ENCODE measurements at regions not wholly inside any gene's neighbourhood (a gene's known extent, or its start where the extent isn't known, plus 50 kb on each side); places are given as distances from the start of the nearest gene placed in this dataset.

DNA sequence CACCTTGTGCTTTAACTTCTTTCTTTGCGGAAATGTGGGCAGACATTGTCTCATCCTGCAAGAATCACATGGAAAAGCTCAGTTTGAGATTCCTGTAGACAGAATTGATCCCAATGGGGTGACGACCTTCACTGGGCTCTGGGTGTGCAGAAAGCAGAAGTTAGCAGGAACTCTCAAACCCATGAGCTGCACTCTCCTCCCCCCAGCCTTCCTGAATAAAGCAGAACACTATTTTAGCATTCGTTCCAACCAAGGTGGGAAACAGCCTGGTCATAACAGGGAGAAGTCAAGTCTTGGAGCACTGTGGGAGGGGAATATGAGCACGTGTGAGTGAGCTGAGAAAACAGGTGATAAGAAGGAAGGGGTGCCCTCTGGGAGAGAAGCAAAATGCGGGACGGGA, 87.4 kb upstream of the FER start:
- Histone ChIP-seq H3K27me3 (ENCODE audit: insufficient read depth) (no peaks in the 10 kb centered on the region), H2AFZ (no peak overlapping the region), H3K4me2 (no peak overlapping the region), H3K4me3 (no peak overlapping the region), H3K9me2 (ENCODE audit: insufficient read depth) (peaks cover 4% of the 10 kb centered on the region; the same call in 1 of the 2 replicates), H3K4me1 (ENCODE audit: insufficient read depth) (no peaks in the 10 kb centered on the region), H3K36me3 (ENCODE audit: insufficient read depth) (no peaks in the 10 kb centered on the region), H3F3A (replicated peaks; ENCODE audit: low read depth) (no peaks in the 10 kb centered on the region), H3K79me2 (replicated peaks; ENCODE audit: insufficient read depth) (no peaks in the 10 kb centered on the region), H3K27ac (ENCODE audit: low read depth) (no peak overlapping the region), H4K20me1 (replicated peaks; ENCODE audit: insufficient read depth) (no peaks in the 10 kb centered on the region)
- ATAC-seq (no peak), DNase-seq (ENCODE audit: low spot score) (no peak)
- no peaks in the 10 kb centered on the region for H3K36me3 Mint-ChIP-seq (ENCODE audit: low read depth)
- no peaks in the 10 kb centered on the region for H3K27me3 Mint-ChIP-seq (ENCODE audit: insufficient read depth, low read depth, poor library complexity)
- H3K4me3 Mint-ChIP-seq: no peak overlapping the region
- peaks cover 3% of the 10 kb centered on the region; the same call in 1 of the 3 replicates for H3K9me3 Mint-ChIP-seq
- no peak overlapping the region for H3K27ac Mint-ChIP-seq
- no peaks in the 10 kb centered on the region; the same call in 2 of the 3 replicates for H3K4me1 Mint-ChIP-seq
- TF ChIP-seq JUNB (IDR thresholded peaks at IDR 0.05; ENCODE audit: unreplicated experiment) (no peak), STAT1 (IDR thresholded peaks at IDR 0.05; ENCODE audit: unreplicated experiment) (no peak), ZNF331 (CRISPR knock-in tag; IDR thresholded peaks at IDR 0.05; ENCODE audit: low read depth) (no peak), EZH2 (IDR thresholded peaks at IDR 0.05; ENCODE audit: low read depth, unreplicated experiment) (no peak), POLR2AphosphoS5 (IDR thresholded peaks at IDR 0.05; ENCODE audit: low read depth) (no peak), CREB1 (CRISPR knock-in tag; IDR thresholded peaks at IDR 0.05; ENCODE audit: low read depth) (no peak), ZNF114 (CRISPR knock-in tag; IDR thresholded peaks at IDR 0.05) (no peak), EZH2phosphoT487 (IDR thresholded peaks at IDR 0.05; ENCODE audit: unreplicated experiment) (no peak), NANOG (IDR thresholded peaks at IDR 0.05; ENCODE audit: borderline replicate concordance) (no peak)
- TF ChIP-seq, protein P1, sequence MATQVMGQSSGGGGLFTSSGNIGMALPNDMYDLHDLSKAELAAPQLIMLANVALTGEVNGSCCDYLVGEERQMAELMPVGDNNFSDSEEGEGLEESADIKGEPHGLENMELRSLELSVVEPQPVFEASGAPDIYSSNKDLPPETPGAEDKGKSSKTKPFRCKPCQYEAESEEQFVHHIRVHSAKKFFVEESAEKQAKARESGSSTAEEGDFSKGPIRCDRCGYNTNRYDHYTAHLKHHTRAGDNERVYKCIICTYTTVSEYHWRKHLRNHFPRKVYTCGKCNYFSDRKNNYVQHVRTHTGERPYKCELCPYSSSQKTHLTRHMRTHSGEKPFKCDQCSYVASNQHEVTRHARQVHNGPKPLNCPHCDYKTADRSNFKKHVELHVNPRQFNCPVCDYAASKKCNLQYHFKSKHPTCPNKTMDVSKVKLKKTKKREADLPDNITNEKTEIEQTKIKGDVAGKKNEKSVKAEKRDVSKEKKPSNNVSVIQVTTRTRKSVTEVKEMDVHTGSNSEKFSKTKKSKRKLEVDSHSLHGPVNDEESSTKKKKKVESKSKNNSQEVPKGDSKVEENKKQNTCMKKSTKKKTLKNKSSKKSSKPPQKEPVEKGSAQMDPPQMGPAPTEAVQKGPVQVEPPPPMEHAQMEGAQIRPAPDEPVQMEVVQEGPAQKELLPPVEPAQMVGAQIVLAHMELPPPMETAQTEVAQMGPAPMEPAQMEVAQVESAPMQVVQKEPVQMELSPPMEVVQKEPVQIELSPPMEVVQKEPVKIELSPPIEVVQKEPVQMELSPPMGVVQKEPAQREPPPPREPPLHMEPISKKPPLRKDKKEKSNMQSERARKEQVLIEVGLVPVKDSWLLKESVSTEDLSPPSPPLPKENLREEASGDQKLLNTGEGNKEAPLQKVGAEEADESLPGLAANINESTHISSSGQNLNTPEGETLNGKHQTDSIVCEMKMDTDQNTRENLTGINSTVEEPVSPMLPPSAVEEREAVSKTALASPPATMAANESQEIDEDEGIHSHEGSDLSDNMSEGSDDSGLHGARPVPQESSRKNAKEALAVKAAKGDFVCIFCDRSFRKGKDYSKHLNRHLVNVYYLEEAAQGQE (IDR thresholded peaks at IDR 0.05; ENCODE audit: unreplicated experiment): no peak
- TF ChIP-seq, protein P2, sequence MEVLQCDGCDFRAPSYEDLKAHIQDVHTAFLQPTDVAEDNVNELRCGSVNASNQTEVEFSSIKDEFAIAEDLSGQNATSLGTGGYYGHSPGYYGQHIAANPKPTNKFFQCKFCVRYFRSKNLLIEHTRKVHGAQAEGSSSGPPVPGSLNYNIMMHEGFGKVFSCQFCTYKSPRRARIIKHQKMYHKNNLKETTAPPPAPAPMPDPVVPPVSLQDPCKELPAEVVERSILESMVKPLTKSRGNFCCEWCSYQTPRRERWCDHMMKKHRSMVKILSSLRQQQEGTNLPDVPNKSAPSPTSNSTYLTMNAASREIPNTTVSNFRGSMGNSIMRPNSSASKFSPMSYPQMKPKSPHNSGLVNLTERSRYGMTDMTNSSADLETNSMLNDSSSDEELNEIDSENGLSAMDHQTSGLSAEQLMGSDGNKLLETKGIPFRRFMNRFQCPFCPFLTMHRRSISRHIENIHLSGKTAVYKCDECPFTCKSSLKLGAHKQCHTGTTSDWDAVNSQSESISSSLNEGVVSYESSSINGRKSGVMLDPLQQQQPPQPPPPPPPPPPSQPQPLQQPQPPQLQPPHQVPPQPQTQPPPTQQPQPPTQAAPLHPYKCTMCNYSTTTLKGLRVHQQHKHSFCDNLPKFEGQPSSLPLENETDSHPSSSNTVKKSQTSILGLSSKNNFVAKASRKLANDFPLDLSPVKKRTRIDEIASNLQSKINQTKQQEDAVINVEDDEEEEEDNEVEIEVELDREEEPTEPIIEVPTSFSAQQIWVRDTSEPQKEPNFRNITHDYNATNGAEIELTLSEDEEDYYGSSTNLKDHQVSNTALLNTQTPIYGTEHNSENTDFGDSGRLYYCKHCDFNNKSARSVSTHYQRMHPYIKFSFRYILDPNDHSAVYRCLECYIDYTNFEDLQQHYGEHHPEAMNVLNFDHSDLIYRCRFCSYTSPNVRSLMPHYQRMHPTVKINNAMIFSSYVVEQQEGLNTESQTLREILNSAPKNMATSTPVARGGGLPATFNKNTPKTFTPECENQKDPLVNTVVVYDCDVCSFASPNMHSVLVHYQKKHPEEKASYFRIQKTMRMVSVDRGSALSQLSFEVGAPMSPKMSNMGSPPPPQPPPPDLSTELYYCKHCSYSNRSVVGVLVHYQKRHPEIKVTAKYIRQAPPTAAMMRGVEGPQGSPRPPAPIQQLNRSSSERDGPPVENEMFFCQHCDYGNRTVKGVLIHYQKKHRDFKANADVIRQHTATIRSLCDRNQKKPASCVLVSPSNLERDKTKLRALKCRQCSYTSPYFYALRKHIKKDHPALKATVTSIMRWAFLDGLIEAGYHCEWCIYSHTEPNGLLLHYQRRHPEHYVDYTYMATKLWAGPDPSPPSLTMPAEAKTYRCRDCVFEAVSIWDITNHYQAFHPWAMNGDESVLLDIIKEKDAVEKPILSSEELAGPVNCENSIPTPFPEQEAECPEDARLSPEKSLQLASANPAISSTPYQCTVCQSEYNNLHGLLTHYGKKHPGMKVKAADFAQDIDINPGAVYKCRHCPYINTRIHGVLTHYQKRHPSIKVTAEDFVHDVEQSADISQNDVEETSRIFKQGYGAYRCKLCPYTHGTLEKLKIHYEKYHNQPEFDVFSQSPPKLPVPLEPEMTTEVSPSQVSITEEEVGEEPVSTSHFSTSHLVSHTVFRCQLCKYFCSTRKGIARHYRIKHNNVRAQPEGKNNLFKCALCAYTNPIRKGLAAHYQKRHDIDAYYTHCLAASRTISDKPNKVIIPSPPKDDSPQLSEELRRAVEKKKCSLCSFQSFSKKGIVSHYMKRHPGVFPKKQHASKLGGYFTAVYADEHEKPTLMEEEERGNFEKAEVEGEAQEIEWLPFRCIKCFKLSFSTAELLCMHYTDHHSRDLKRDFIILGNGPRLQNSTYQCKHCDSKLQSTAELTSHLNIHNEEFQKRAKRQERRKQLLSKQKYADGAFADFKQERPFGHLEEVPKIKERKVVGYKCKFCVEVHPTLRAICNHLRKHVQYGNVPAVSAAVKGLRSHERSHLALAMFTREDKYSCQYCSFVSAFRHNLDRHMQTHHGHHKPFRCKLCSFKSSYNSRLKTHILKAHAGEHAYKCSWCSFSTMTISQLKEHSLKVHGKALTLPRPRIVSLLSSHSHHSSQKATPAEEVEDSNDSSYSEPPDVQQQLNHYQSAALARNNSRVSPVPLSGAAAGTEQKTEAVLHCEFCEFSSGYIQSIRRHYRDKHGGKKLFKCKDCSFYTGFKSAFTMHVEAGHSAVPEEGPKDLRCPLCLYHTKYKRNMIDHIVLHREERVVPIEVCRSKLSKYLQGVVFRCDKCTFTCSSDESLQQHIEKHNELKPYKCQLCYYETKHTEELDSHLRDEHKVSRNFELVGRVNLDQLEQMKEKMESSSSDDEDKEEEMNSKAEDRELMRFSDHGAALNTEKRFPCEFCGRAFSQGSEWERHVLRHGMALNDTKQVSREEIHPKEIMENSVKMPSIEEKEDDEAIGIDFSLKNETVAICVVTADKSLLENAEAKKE (CRISPR knock-in tag; IDR thresholded peaks at IDR 0.05): no peak
- TF ChIP-seq, protein P3, sequence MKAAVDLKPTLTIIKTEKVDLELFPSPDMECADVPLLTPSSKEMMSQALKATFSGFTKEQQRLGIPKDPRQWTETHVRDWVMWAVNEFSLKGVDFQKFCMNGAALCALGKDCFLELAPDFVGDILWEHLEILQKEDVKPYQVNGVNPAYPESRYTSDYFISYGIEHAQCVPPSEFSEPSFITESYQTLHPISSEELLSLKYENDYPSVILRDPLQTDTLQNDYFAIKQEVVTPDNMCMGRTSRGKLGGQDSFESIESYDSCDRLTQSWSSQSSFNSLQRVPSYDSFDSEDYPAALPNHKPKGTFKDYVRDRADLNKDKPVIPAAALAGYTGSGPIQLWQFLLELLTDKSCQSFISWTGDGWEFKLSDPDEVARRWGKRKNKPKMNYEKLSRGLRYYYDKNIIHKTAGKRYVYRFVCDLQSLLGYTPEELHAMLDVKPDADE (IDR thresholded peaks at IDR 0.05): no peak
- TF ChIP-seq, protein P4, sequence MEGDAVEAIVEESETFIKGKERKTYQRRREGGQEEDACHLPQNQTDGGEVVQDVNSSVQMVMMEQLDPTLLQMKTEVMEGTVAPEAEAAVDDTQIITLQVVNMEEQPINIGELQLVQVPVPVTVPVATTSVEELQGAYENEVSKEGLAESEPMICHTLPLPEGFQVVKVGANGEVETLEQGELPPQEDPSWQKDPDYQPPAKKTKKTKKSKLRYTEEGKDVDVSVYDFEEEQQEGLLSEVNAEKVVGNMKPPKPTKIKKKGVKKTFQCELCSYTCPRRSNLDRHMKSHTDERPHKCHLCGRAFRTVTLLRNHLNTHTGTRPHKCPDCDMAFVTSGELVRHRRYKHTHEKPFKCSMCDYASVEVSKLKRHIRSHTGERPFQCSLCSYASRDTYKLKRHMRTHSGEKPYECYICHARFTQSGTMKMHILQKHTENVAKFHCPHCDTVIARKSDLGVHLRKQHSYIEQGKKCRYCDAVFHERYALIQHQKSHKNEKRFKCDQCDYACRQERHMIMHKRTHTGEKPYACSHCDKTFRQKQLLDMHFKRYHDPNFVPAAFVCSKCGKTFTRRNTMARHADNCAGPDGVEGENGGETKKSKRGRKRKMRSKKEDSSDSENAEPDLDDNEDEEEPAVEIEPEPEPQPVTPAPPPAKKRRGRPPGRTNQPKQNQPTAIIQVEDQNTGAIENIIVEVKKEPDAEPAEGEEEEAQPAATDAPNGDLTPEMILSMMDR (conservative IDR thresholded peaks at IDR 0.05; ENCODE audit: low read depth in 2 of 2): no peak

Data from GM23338 (cell line).